GM12878 (cell line): ENCODE measurements at regions not wholly inside any gene's neighbourhood (a gene's known extent, or its start where the extent isn't known, plus 50 kb on each side); places are given as distances from the start of the nearest gene placed in this dataset.

Experiments
- ATAC-seq: fragments of 200-7000 bp; cut with Tn5 transposase; 3 replicates; pipeline ENCODE4 v1.9.1; 2020; ENCODE audit warnings: mild to moderate bottlenecking, moderate library complexity
- BruUV-seq: library from RNA; stranded (reverse); fragments of 400-500 nt; replicated peaks from 2 replicates; lab custom pipeline; 2021; lab: Mats Ljungman, UMichigan
- CTCF ChIA-PET: fragments of 300-600 bp; sonication (Branson Sonifier 250); formaldehyde crosslinking; extraction: SDS; loops from one replicate; lab custom pipeline; 2021; ENCODE audit warnings: inconsistent platforms; lab: Yijun Ruan, JAX
- POLR2A ChIA-PET: fragments of 350-600 bp; formaldehyde crosslinking; extraction: SDS; loops from one replicate; lab custom pipeline; 2021; ENCODE audit warnings: inconsistent platforms; lab: Charles Lee
- RAD21 ChIA-PET: fragments of 300-600 bp; sonication (Branson Sonifier 250); formaldehyde crosslinking; loops from one replicate; lab custom pipeline; 2023; ENCODE audit warnings: antibody characterized with exemption; ENCODE audit not compliant: unreplicated experiment; lab: Charles Lee
- SMC1A ChIA-PET: fragments of 300-600 bp; sonication (Branson Sonifier 250); formaldehyde crosslinking; loops from one replicate; lab custom pipeline; 2023; ENCODE audit not compliant: unreplicated experiment, uncharacterized antibody; lab: Charles Lee
- DNase-seq: peaks from one replicate; pipeline ENCODE4 v3.0.0-alpha.2; 2011; ENCODE audit warnings: low read depth, low spot score
- FAIRE-seq: peaks from 3 replicates; lab custom pipeline; 2011; peaks lifted over from hg19 to GRCh38; lab: Jason Lieb, UNC
- H2AFZ ChIP-seq: 2 replicates; pipeline ENCODE4 v1.6.0; 2011; ENCODE audit warnings: low read depth, low read length, control low read depth; ENCODE audit not compliant: control insufficient read depth
- H3K27ac ChIP-seq: 2 replicates; pipeline ENCODE4 v1.5.1; 2011; ENCODE audit warnings: control low read depth; ENCODE audit not compliant: control insufficient read depth, insufficient read depth
- H3K27me3 ChIP-seq, 2 experiments: replicated peaks in 1 of 2; 2 replicates each; pipeline versions ENCODE4 v1.6.0 to v1.6.1; 2011; ENCODE audit warnings: low read length in 1 of 2; ENCODE audit not compliant: control insufficient read depth in 2 of 2, insufficient read depth in 2 of 2
- H3K36me3 ChIP-seq, 2 experiments: 2 replicates each; pipeline ENCODE4 v1.5.1; 2011; ENCODE audit warnings: low read length in 1 of 2; ENCODE audit not compliant: control insufficient read depth in 2 of 2, insufficient read depth in 2 of 2
- H3K4me1 ChIP-seq: 2 replicates; pipeline ENCODE4 v1.6.1; 2011; ENCODE audit warnings: mild to moderate bottlenecking, low read length, moderate library complexity, mixed read lengths; ENCODE audit not compliant: control insufficient read depth, insufficient read depth
- H3K4me2 ChIP-seq: 2 replicates; pipeline ENCODE4 v1.6.0; 2011; ENCODE audit warnings: control low read depth; ENCODE audit not compliant: control insufficient read depth, insufficient read depth
- H3K4me3 ChIP-seq: fragments of 200-600 bp; sonication (generic); 2 replicates; pipeline ENCODE4 v1.5.1; 2016
- H3K79me2 ChIP-seq: 2 replicates; pipeline ENCODE4 v1.6.0; 2011; ENCODE audit warnings: low read length; ENCODE audit not compliant: control insufficient read depth, insufficient read depth
- H3K9ac ChIP-seq: 2 replicates; pipeline ENCODE4 v1.8.0; 2011; ENCODE audit warnings: low read length, control low read depth, mixed read lengths; ENCODE audit not compliant: control insufficient read depth, insufficient read depth
- H3K9me3 ChIP-seq: replicated peaks from 3 replicates; pipeline ENCODE4 v1.5.1; 2011; ENCODE audit warnings: mild to moderate bottlenecking, low read length; ENCODE audit not compliant: control insufficient read depth, insufficient read depth
- H4K20me1 ChIP-seq: 2 replicates; pipeline ENCODE4 v1.6.0; 2011; ENCODE audit not compliant: control insufficient read depth, insufficient read depth
- ATF7 ChIP-seq: fragments of 450-650 bp; IDR thresholded peaks from 2 replicates; pipeline ENCODE4 v1.6.1; 2016; ENCODE audit warnings: low read depth, mild to moderate bottlenecking
- BRCA1 ChIP-seq: IDR thresholded peaks from 2 replicates; pipeline ENCODE4 v1.6.1; 2011; ENCODE audit warnings: low read depth, low read length, improper control_type of control experiment
- CBX5 ChIP-seq: sonication (generic); IDR thresholded peaks from 2 replicates; pipeline ENCODE4 v1.6.1; 2016; ENCODE audit warnings: low read depth, moderate library complexity, mild to moderate bottlenecking, inconsistent platforms
- HDAC2 ChIP-seq: fragments of 200-600 bp; sonication (generic); IDR thresholded peaks from 2 replicates; pipeline ENCODE4 v1.6.1; 2017
- NKRF ChIP-seq: fragments of 450-650 bp; conservative IDR thresholded peaks from 2 replicates; pipeline ENCODE4 v1.6.1; 2017; ENCODE audit warnings: mild to moderate bottlenecking, moderate library complexity
- SPI1 ChIP-seq: IDR thresholded peaks from 2 replicates; pipeline ENCODE4 v1.6.1; 2011; ENCODE audit warnings: low read depth, mild to moderate bottlenecking, low read length, moderate library complexity, borderline replicate concordance; ENCODE audit not compliant: insufficient read depth
- YY1 ChIP-seq: IDR thresholded peaks from 2 replicates; pipeline ENCODE4 v1.6.1; 2011; ENCODE audit warnings: low read depth, mild to moderate bottlenecking, low read length
- ZNF207 ChIP-seq: fragments of 450-650 bp; IDR thresholded peaks from 2 replicates; pipeline ENCODE4 v1.6.1; 2014; ENCODE audit warnings: antibody characterized with exemption, mild to moderate bottlenecking, borderline replicate concordance
- WGBS: methylation state at CpG from one replicate; pipeline ENCODE4 v1.1.6; 2016; ENCODE audit warnings: low lambda C conversion rate; ENCODE audit not compliant: insufficient replicate concordance, insufficient coverage; ENCODE audit errors: missing lambda C conversion rate; 5-methylcytosine and 5-hydroxymethylcytosine counted together
- in situ Hi-C: fragments of 300-500 bp; cut with MboI; formaldehyde crosslinking; loops from 9 replicates; pipeline ENCODE4 v1.14.3; 2018; ENCODE audit warnings: mixed read lengths
- intact Hi-C: fragments of 100-400 bp; cut with micrococcal nuclease; formaldehyde crosslinking; loops from one replicate; pipeline ENCODE4 v1.14.2; 2022; ENCODE audit not compliant: unreplicated experiment

GRCh38 chr10:120349069-120349468 lies 108.0 kb upstream of the PLPP4 start:
- ChIA-PET RAD21 (no interaction called here), POLR2A (no interaction called here), SMC1A (interaction anchor here (0.7 to 1.2 kb wide), 2 partner anchors 12 kb away, joined by 3 read pairs; no protein-coding TSS in a partner anchor), CTCF (interaction anchor here (0.7 kb wide), 1 partner anchor 12 kb away, joined by 4 read pairs; no protein-coding TSS in a partner anchor)
- DNase-seq = no peak
- WGBS = 29% methylated on average over 3 of the region's 3 CpGs
- BruUV-seq = no TSS peak
- FAIRE-seq = no peak
- in situ Hi-C loops (no loop called here), intact Hi-C loops (no loop called here)
- no peak overlapping the region for H3K27ac ChIP-seq
- H3K9me3 ChIP-seq = no peaks in the 10 kb centered on the region
- no peak overlapping the region for H3K9ac ChIP-seq
- H3K36me3 ChIP-seq = no peaks in the 10 kb centered on the region
- no peaks in the 10 kb centered on the region for H3K4me1 ChIP-seq
- no peaks in the 10 kb centered on the region for H3K79me2 ChIP-seq
- no peak overlapping the region for H2AFZ ChIP-seq
- no peaks in the 10 kb centered on the region; a peak in 1 of 4 replicates for H3K27me3 ChIP-seq
- H4K20me1 ChIP-seq = no peaks in the 10 kb centered on the region
- no peak overlapping the region for H3K4me2 ChIP-seq
- TF ChIP-seq BRCA1 (no peak), ATF7 (0 out of 2 replicates have a peak, but pooled peaks have one; percentile 13)
- ATAC-seq = no peak
- no peak overlapping the region for H3K4me3 ChIP-seq

- in situ Hi-C loops = no loop called here
- Histone ChIP-seq H4K20me1 (no peaks in the 10 kb centered on the region), H3K4me3 (no peak overlapping the region), H3K9ac (no peak overlapping the region), H3K4me2 (no peak overlapping the region), H3K9me3 (no peaks in the 10 kb centered on the region), H2AFZ (no peak overlapping the region), H3K27me3 (no peaks in the 10 kb centered on the region), H3K4me1 (no peaks in the 10 kb centered on the region), H3K36me3 (no peaks in the 10 kb centered on the region), H3K27ac (no peak overlapping the region), H3K79me2 (no peaks in the 10 kb centered on the region)
- ATAC-seq = no peak
- POLR2A ChIA-PET = no interaction called here
- no peak for DNase-seq
- no peak for TF ChIP-seq HDAC2
- no peak for TF ChIP-seq NKRF
- no peak for TF ChIP-seq CBX5
- no peak for TF ChIP-seq ZNF207
- TF ChIP-seq SPI1 = no peak
- no peak for TF ChIP-seq YY1
- SMC1A ChIA-PET = no interaction called here
- WGBS = 0% methylated on average over 2 of the region's 2 CpGs
- no TSS peak for BruUV-seq
- FAIRE-seq = no peak
- CTCF ChIA-PET = interaction anchor here (1.0 kb wide), 1 partner anchor 9 kb away, joined by 3 read pairs; no protein-coding TSS in a partner anchor
- intact Hi-C loops = no loop called here
- RAD21 ChIA-PET = no interaction called here
Measured at GRCh38 chr10:120355425-120355824, 101.6 kb upstream of the PLPP4 start.
